A673 (cell line): ENCODE measurements at regions not wholly inside any gene's neighbourhood (a gene's known extent, or its start where the extent isn't known, plus 50 kb on each side); places are given as distances from the start of the nearest gene placed in this dataset.
"Not testable (repeated sequence)": the region's sequence is repeated elsewhere in the genome, so short reads cannot be mapped to it uniquely, and the experiment has no call there.

Experiments
- BruUV-seq: library from RNA; stranded (reverse); fragments of 400-500 nt; replicated peaks from 2 replicates; lab custom pipeline; 2021; lab: Mats Ljungman, UMichigan
- CTCF ChIA-PET: fragments of 300-600 bp; sonication (Branson Sonifier 250); formaldehyde crosslinking; loops from one replicate; lab custom pipeline; 2022; ENCODE audit warnings: antibody characterized with exemption; lab: Charles Lee
- POLR2A ChIA-PET: fragments of 300-600 bp; sonication (Branson Sonifier 250); formaldehyde crosslinking; loops from one replicate; lab custom pipeline; 2022; ENCODE audit warnings: antibody characterized with exemption; ENCODE audit not compliant: low non-redundant PET; lab: Charles Lee
- DNase-seq: peaks from one replicate; pipeline ENCODE4 v3.0.0-alpha.2; 2015; ENCODE audit warnings: low spot score
- H3K27ac ChIP-seq: fragments of 200-600 bp; sonication (generic); 2 replicates; pipeline ENCODE4 v1.5.1; 2016; ENCODE audit warnings: mixed run types, low read depth, mild to moderate bottlenecking, mixed read lengths, antibody characterized with exemption, low read length; ENCODE audit not compliant: poor library complexity, severe bottlenecking
- H3K27me3 ChIP-seq: fragments of 200-600 bp; sonication (generic); replicated peaks from 2 replicates; pipeline ENCODE4 v1.6.1; 2017; ENCODE audit warnings: mixed run types, low read depth, mild to moderate bottlenecking, mixed read lengths, antibody characterized with exemption, low read length; ENCODE audit not compliant: insufficient read depth, poor library complexity
- H3K36me3 ChIP-seq: fragments of 200-600 bp; sonication (generic); 2 replicates; pipeline ENCODE4 v1.6.1; 2016; ENCODE audit warnings: mixed run types, mild to moderate bottlenecking, mixed read lengths, antibody characterized with exemption, low read length; ENCODE audit not compliant: insufficient read depth, poor library complexity, severe bottlenecking
- H3K4me1 ChIP-seq: fragments of 200-600 bp; sonication (generic); 2 replicates; pipeline ENCODE4 v1.6.1; 2017; ENCODE audit warnings: mixed run types, mild to moderate bottlenecking, mixed read lengths, antibody characterized with exemption, low read length; ENCODE audit not compliant: insufficient read depth, poor library complexity, severe bottlenecking
- H3K4me3 ChIP-seq: fragments of 200-600 bp; sonication (generic); 2 replicates; pipeline ENCODE4 v1.5.1; 2016; ENCODE audit warnings: low read depth, mixed run types, mild to moderate bottlenecking, mixed read lengths, low read length; ENCODE audit not compliant: poor library complexity, severe bottlenecking
- H3K9me3 ChIP-seq: fragments of 200-600 bp; sonication (generic); 2 replicates; pipeline ENCODE4 v1.6.1; 2016; ENCODE audit warnings: mixed run types, low read depth, mild to moderate bottlenecking, mixed read lengths, antibody characterized with exemption, low read length; ENCODE audit not compliant: poor library complexity, severe bottlenecking
- EZH2 ChIP-seq: fragments of 200-600 bp; sonication (generic); IDR thresholded peaks from 2 replicates; pipeline ENCODE4 v1.6.1; 2017; ENCODE audit warnings: borderline replicate concordance, low read depth, mild to moderate bottlenecking, mixed read lengths, antibody characterized with exemption, low read length; ENCODE audit not compliant: poor library complexity, severe bottlenecking
- intact Hi-C: fragments of 100-400 bp; cut with micrococcal nuclease; formaldehyde crosslinking; loops from one replicate; pipeline ENCODE4 v1.10.0; 2022; ENCODE audit not compliant: unreplicated experiment
- TF ChIP-seq, protein P1 (sequence below): fragments of 300-800, 200-600 bp; sonication (generic); conservative IDR thresholded peaks from 2 replicates; pipeline ENCODE4 v1.5.1; 2017; ENCODE audit warnings: low read depth, mild to moderate bottlenecking, antibody characterized with exemption, low read length, moderate library complexity, mixed read lengths

GRCh38 chr12:119931402-119931801 is 54.3 kb upstream of the CIT start:
- no TSS peak for BruUV-seq
- ChIA-PET POLR2A (no interaction called here), CTCF (interaction anchor here (0.6 kb wide), 1 partner anchor 10 kb away, joined by 7 read pairs; no protein-coding TSS in a partner anchor)

DNA sequence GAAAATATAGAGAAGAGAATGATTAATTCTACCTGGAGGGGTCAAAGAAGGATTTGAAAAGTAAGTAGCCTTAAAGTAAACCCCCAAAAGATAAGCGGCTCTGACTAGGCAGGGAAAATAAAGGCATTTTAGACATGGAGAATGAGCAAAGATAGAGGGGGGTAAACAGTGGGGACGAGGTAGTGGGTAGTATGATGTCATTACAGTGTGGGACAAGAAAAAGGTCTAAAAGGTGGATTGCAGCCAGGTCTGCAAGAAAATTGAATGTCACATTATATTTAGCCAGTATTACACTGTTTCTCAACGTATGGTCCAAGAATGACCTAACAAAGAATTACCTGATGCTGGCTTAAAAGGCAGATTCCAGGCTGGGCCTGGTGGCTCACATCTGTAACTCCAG is 55.8 kb upstream of the CIT start:
- Histone ChIP-seq H3K9me3 (no peaks in the 10 kb centered on the region), H3K4me1 (no peaks in the 10 kb centered on the region), H3K27ac (no peak overlapping the region), H3K36me3 (no peaks in the 10 kb centered on the region), H3K4me3 (no peak overlapping the region), H3K27me3 (no peaks in the 10 kb centered on the region)
- no peak for TF ChIP-seq EZH2
- TF ChIP-seq, protein P1, sequence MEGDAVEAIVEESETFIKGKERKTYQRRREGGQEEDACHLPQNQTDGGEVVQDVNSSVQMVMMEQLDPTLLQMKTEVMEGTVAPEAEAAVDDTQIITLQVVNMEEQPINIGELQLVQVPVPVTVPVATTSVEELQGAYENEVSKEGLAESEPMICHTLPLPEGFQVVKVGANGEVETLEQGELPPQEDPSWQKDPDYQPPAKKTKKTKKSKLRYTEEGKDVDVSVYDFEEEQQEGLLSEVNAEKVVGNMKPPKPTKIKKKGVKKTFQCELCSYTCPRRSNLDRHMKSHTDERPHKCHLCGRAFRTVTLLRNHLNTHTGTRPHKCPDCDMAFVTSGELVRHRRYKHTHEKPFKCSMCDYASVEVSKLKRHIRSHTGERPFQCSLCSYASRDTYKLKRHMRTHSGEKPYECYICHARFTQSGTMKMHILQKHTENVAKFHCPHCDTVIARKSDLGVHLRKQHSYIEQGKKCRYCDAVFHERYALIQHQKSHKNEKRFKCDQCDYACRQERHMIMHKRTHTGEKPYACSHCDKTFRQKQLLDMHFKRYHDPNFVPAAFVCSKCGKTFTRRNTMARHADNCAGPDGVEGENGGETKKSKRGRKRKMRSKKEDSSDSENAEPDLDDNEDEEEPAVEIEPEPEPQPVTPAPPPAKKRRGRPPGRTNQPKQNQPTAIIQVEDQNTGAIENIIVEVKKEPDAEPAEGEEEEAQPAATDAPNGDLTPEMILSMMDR, result no peak
- intact Hi-C loops, result no loop called here
- POLR2A ChIA-PET, result no interaction called here
- CTCF ChIA-PET, result no interaction called here
- DNase-seq, result no peak
- BruUV-seq, result no TSS peak

More at GRCh38 chr12:119931402-119931801, 54.3 kb upstream of the CIT start:
- no peak for DNase-seq
- no peaks in the 10 kb centered on the region for H3K9me3 ChIP-seq
- no peaks in the 10 kb centered on the region for H3K27me3 ChIP-seq
- intact Hi-C loops, result no loop called here
- H3K36me3 ChIP-seq, result no peaks in the 10 kb centered on the region
- no peak overlapping the region for H3K27ac ChIP-seq
- no peak for TF ChIP-seq EZH2
- TF ChIP-seq, protein P1, result no peak
- H3K4me1 ChIP-seq, result no peaks in the 10 kb centered on the region
- no peak overlapping the region for H3K4me3 ChIP-seq

DNA sequence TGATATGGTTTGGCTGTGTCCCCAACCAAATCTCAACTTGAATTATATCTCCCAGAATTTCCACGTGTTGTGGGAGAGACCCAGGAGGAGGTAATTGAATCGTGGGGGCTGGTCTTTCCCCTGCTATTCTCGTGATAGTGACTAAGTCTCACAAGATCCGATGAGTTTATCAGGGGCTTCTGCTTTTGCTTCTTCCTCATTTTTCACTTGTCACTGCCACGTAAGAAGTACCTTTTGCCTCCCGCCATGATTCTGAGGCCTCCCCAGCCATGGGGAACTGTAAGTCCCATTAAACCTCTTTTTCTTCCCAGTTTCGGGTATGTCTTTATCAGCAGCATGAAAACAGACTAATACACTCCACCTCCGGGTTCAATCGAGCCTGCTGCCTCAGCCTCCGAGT is 54.3 kb upstream of the BICDL1 start:
- H3K4me1 ChIP-seq, intact Hi-C loops, POLR2A ChIA-PET, H3K27me3 ChIP-seq, DNase-seq, H3K9me3 ChIP-seq, H3K4me3 ChIP-seq, BruUV-seq, CTCF ChIA-PET, H3K36me3 ChIP-seq, H3K27ac ChIP-seq: not testable (repeated sequence)

- BruUV-seq, result no TSS peak
- no peak overlapping the region for H3K27ac ChIP-seq
- CTCF ChIA-PET, result no interaction called here
- no peak for TF ChIP-seq EZH2
- TF ChIP-seq, protein P1, result no peak
- no peak for DNase-seq
- no peaks in the 10 kb centered on the region for H3K27me3 ChIP-seq
- H3K4me1 ChIP-seq, result no peaks in the 10 kb centered on the region
- intact Hi-C loops, result no loop called here
- POLR2A ChIA-PET, result no interaction called here
- H3K36me3 ChIP-seq, result no peaks in the 10 kb centered on the region
- no peak overlapping the region for H3K4me3 ChIP-seq
- H3K9me3 ChIP-seq, result no peaks in the 10 kb centered on the region
These were observed 52.2 kb upstream of the BICDL1 start for GRCh38 chr12:119936705-119937311.
